ENCODE measurements at regions not wholly inside any gene's neighbourhood (a gene's known extent, or its start where the extent isn't known, plus 50 kb on each side); places are given as distances from the start of the nearest gene placed in this dataset.

DNA sequence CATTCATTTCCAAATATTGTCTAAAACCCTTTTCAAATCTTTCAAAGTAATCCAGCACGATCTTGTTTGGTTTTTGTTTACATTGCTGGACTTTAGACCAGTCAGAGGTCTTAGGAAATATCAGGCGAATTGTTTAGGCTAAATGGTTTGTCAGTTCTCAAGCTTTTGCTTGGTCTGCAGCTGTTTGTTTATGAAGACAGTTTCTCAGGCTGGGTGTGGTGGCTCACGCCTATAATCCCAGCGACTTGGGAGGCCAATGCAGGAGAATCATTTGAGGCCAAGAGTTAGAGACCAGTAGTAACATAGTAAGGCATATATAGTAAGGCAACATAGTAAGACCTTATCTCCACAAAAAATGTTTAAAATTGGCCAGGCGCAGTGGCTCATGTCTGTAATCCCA, 77.5 kb downstream of the DNTTIP2 start:
- no peak for TF ChIP-seq EZH2phosphoT487 (IDR thresholded peaks at IDR 0.05; ENCODE audit: borderline replicate concordance, low read length)
- TF ChIP-seq, protein P1, sequence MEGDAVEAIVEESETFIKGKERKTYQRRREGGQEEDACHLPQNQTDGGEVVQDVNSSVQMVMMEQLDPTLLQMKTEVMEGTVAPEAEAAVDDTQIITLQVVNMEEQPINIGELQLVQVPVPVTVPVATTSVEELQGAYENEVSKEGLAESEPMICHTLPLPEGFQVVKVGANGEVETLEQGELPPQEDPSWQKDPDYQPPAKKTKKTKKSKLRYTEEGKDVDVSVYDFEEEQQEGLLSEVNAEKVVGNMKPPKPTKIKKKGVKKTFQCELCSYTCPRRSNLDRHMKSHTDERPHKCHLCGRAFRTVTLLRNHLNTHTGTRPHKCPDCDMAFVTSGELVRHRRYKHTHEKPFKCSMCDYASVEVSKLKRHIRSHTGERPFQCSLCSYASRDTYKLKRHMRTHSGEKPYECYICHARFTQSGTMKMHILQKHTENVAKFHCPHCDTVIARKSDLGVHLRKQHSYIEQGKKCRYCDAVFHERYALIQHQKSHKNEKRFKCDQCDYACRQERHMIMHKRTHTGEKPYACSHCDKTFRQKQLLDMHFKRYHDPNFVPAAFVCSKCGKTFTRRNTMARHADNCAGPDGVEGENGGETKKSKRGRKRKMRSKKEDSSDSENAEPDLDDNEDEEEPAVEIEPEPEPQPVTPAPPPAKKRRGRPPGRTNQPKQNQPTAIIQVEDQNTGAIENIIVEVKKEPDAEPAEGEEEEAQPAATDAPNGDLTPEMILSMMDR (IDR thresholded peaks at IDR 0.05; ENCODE audit: low read depth, low read length, poor library complexity, severe bottlenecking), result no peak
